ENCODE measurements at regions not wholly inside any gene's neighbourhood (a gene's known extent, or its start where the extent isn't known, plus 50 kb on each side); places are given as distances from the start of the nearest gene placed in this dataset.

DNA sequence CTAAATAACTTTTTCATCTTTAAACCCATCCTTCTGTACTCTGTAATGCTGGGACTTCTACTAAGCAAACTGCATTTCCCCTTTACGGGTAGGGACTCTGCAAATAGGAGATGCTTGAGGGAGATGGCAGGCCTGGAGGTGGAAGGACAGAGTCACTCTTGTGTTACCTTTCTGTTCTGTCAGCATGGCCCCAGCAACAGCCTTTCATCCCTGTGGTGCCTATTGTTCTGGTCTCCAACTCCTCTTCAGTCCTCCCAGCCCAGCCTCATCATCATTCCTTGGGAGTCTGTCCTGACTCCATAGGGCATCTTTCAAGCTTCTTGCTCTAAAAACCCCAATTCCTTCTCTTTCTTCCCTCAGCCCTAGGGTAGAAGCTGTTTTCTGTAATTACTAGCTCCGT is 230.0 kb downstream of the SNX13 start:
- DNase-seq = no peak
- no peak overlapping the region for H3K27ac Mint-ChIP-seq
- H3K4me3 Mint-ChIP-seq = no peak overlapping the region
- H3K36me3 Mint-ChIP-seq (ENCODE audit: low read depth) = no peaks in the 10 kb centered on the region
- H3K27me3 Mint-ChIP-seq (ENCODE audit: insufficient read depth) = peaks cover 10% of the 10 kb centered on the region
- no peaks in the 10 kb centered on the region for H3K9me3 Mint-ChIP-seq
- peaks cover 7% of the 10 kb centered on the region for H3K4me1 Mint-ChIP-seq (ENCODE audit: low read depth)
- TF ChIP-seq, protein P1, sequence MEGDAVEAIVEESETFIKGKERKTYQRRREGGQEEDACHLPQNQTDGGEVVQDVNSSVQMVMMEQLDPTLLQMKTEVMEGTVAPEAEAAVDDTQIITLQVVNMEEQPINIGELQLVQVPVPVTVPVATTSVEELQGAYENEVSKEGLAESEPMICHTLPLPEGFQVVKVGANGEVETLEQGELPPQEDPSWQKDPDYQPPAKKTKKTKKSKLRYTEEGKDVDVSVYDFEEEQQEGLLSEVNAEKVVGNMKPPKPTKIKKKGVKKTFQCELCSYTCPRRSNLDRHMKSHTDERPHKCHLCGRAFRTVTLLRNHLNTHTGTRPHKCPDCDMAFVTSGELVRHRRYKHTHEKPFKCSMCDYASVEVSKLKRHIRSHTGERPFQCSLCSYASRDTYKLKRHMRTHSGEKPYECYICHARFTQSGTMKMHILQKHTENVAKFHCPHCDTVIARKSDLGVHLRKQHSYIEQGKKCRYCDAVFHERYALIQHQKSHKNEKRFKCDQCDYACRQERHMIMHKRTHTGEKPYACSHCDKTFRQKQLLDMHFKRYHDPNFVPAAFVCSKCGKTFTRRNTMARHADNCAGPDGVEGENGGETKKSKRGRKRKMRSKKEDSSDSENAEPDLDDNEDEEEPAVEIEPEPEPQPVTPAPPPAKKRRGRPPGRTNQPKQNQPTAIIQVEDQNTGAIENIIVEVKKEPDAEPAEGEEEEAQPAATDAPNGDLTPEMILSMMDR (IDR thresholded peaks at IDR 0.05) = no peak

DNA sequence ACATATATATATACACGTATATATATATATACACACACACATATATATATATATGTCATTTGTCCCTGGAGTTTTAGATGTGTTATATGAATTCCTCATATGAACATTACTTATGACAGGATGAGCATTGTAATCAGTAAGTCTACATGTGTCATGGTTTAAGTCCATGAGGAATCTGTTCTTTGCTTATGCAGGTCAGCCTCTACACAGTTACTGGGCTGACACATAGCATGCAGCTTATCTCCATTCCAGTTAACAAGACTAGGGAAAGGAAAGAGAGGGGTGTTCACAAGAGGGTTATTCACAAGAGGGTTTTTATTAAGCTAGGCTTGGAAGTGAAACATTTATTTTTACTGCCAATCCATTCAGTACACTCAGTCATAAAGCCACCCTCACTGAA is 226.7 kb downstream of the SNX13 start:
- no peak for DNase-seq
- peaks cover 12% of the 10 kb centered on the region for H3K27me3 Mint-ChIP-seq (ENCODE audit: insufficient read depth)
- TF ChIP-seq, protein P1 (IDR thresholded peaks at IDR 0.05) = no peak
- no peaks in the 10 kb centered on the region for H3K4me1 Mint-ChIP-seq (ENCODE audit: low read depth)
- no peaks in the 10 kb centered on the region for H3K36me3 Mint-ChIP-seq (ENCODE audit: low read depth)
- H3K27ac Mint-ChIP-seq = no peak overlapping the region
- H3K4me3 Mint-ChIP-seq = no peak overlapping the region
- no peaks in the 10 kb centered on the region for H3K9me3 Mint-ChIP-seq

DNA sequence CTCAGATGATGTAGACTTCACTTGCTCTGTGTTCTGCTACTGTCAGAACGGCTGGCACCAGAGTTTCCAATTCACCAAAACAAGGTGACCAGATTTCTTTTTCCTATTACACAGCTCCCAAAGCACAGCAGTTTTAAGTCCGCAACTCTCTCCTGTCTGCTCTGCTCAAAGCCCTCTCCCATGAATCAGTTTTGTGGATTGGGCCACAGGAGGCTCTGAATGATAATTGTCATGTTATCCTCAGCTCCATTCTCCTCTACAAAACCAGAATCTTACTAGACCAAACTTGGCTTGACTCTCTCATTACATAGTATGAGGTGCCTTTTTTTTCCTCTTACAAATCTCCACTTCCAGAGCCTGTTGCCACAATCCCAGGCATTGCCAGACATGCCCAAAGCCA is 223.5 kb downstream of the SNX13 start:
- Mint-ChIP-seq H3K27ac (no peak overlapping the region), H3K4me1 (ENCODE audit: low read depth) (no peaks in the 10 kb centered on the region), H3K4me3 (no peak overlapping the region), H3K36me3 (ENCODE audit: low read depth) (no peaks in the 10 kb centered on the region), H3K27me3 (ENCODE audit: insufficient read depth) (peaks cover 17% of the 10 kb centered on the region), H3K9me3 (no peaks in the 10 kb centered on the region)
- DNase-seq = no peak
- TF ChIP-seq, protein P1 (IDR thresholded peaks at IDR 0.05) = no peak

DNA sequence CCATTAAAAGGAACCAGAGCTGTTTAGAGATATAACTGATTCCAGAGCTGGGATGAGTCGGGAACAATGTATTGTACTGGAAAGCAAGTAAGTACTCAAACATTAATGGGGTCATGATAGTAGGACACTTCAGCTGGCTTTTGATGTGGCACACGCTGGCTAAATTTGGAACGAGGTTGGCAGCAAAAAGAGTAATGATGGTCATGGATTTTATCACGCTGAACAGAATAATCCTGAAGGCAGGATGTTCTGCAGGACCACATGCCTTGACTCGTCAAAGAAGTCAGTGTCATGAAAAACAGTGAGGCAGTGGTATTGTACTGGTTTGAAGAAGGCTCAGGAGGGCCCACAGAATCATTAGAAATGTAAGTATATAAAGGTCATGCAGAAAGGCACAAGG is 220.3 kb downstream of the SNX13 start:
- Mint-ChIP-seq H3K36me3 (ENCODE audit: low read depth) (no peaks in the 10 kb centered on the region), H3K27me3 (ENCODE audit: insufficient read depth) (peaks cover 20% of the 10 kb centered on the region), H3K9me3 (no peaks in the 10 kb centered on the region), H3K27ac (no peak overlapping the region), H3K4me3 (no peak overlapping the region), H3K4me1 (ENCODE audit: low read depth) (no peaks in the 10 kb centered on the region)
- TF ChIP-seq, protein P1 (IDR thresholded peaks at IDR 0.05) = no peak
- no peak for DNase-seq

DNA sequence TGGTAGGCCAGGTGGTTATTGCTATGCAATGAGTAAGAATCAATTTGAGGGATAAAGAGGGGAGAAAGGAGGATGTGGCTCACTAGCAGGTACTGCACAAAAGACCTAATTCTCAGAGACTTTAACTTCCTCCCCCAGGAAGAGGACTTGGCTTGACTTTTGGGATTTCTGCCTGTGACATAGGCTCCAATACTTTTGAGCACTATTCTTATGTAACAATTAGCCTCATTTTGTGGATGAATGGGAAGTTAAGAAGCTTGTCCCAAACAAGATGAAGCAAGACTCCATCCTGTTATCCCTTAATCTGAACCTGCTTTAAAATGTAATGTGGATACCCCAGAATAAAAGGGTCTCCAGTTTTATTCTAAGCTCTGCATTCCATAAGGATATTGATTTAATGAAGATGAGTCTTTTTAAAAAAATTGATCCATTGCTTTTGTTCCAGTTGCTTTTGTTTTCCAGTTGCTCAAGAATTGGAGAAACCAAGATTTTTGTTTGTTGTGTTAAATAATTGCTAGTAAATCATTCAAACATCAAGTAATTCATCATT is 218.5 kb downstream of the SNX13 start:
- TF ChIP-seq, protein P1 (IDR thresholded peaks at IDR 0.05) = no peak
- H3K27ac Mint-ChIP-seq = no peak overlapping the region
- H3K9me3 Mint-ChIP-seq = no peaks in the 10 kb centered on the region
- H3K36me3 Mint-ChIP-seq (ENCODE audit: low read depth) = no peaks in the 10 kb centered on the region
- no peak for DNase-seq
- peaks cover 26% of the 10 kb centered on the region for H3K27me3 Mint-ChIP-seq (ENCODE audit: insufficient read depth)
- no peak overlapping the region for H3K4me3 Mint-ChIP-seq
- H3K4me1 Mint-ChIP-seq (ENCODE audit: low read depth) = no peaks in the 10 kb centered on the region

DNA sequence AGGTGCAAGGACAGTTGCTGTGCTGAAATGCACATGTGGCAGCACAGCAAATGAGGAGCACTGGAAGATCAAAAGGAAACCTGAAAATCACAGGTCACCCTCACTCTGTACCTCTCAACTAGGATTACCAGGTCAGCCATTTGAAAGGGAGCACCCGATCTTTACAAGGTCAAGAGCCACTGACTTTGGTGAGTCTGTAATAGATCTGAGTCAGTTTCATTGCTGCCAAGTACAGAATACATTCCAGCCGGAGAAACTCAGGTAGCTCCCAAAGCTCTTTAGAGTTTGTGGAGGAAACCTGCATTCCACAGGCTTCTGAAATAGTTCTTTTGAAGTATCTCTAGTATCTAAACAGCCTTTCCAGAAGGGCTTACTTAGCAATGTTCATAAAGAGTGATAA is 217.5 kb downstream of the SNX13 start:
- Mint-ChIP-seq H3K4me3 (no peak overlapping the region), H3K27ac (no peak overlapping the region), H3K36me3 (ENCODE audit: low read depth) (no peaks in the 10 kb centered on the region), H3K4me1 (ENCODE audit: low read depth) (no peaks in the 10 kb centered on the region), H3K9me3 (no peaks in the 10 kb centered on the region), H3K27me3 (ENCODE audit: insufficient read depth) (peaks cover 23% of the 10 kb centered on the region)
- TF ChIP-seq, protein P1 (IDR thresholded peaks at IDR 0.05) = no peak
- no peak for DNase-seq

All from HFFc6 (cell line).